Thyroid gland (tissue), 4 donors: ENCODE measurements at regions not wholly inside any gene's neighbourhood (a gene's known extent, or its start where the extent isn't known, plus 50 kb on each side); places are given as distances from the start of the nearest gene placed in this dataset.

Source experiments
- CTCF ChIP-seq, 6 experiments: fragments of 200-600 bp in 3 of 6; fragments of 450-650 bp in 3 of 6; sonication (generic) in 3 of 6; IDR thresholded peaks; one replicate each; pipeline ENCODE4 v1.5.1; 2016 to 2019; ENCODE audit warnings: antibody characterized with exemption in 6 of 6, mild to moderate bottlenecking in 2 of 6, inconsistent platforms in 1 of 6, moderate library complexity in 1 of 6
- POLR2A ChIP-seq, 2 donors: fragments of 450-650 bp; IDR thresholded peaks; one replicate each; pipeline ENCODE4 v1.6.1; 2017; ENCODE audit warnings: antibody characterized with exemption in 2 of 2, mild to moderate bottlenecking in 2 of 2, moderate library complexity in 1 of 2

GRCh38 chr12:124717318-124717717 lies 146.3 kb downstream of the SCARB1 start:
- TF ChIP-seq CTCF (IDR thresholded peaks at IDR 0.05) (no peak), POLR2A (IDR thresholded peaks at IDR 0.05) (no peak)
